Right kidney (tissue), 1 donor: ENCODE measurements at regions not wholly inside any gene's neighbourhood (a gene's known extent, or its start where the extent isn't known, plus 50 kb on each side); places are given as distances from the start of the nearest gene placed in this dataset.
"Not testable (repeated sequence)": the region's sequence is repeated elsewhere in the genome, so short reads cannot be mapped to it uniquely, and the experiment has no call there.

Source experiments
- DNase-seq: peaks from one replicate; pipeline ENCODE4 v3.0.0-alpha.2; 2016

DNA sequence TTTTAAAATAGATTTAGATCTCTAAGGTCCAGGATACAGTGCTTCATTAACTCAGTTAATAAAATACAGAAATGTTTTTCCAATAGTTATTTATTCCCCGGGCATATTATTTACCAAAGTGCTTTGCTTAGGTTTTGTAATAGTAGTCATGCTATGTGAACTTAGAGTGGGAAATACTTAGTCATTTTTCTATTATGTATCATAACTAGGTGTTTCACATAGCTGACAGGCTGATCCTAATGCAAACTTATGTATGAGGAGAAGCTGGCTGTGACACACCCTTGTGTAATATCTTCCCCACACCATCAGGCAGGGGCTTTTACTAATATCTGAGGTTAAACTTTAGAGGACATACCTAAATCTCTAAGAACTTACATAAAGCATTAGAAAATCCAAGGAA is 277.7 kb upstream of the RIMS1 start:
- no peak for DNase-seq

DNA sequence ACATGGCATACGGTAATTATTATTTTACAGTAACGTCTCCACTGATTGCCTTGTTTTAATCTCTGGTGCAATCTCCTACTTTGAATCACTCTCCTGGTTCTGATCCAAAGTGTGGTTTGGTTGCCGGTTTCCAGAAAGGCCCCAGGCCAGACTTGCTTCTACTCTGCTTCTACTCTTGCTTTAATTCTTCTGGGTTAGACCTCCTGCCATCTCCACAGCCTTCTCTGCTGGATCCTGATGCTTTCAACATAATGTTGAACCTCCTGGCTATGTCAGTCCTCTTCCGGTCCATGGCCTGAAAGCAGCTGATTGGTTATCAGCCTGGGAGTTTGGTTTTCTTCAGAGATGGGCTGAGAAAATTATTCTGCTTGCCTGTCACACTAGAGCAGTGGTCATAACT is 266.5 kb upstream of the RIMS1 start:
- no peak for DNase-seq

DNA sequence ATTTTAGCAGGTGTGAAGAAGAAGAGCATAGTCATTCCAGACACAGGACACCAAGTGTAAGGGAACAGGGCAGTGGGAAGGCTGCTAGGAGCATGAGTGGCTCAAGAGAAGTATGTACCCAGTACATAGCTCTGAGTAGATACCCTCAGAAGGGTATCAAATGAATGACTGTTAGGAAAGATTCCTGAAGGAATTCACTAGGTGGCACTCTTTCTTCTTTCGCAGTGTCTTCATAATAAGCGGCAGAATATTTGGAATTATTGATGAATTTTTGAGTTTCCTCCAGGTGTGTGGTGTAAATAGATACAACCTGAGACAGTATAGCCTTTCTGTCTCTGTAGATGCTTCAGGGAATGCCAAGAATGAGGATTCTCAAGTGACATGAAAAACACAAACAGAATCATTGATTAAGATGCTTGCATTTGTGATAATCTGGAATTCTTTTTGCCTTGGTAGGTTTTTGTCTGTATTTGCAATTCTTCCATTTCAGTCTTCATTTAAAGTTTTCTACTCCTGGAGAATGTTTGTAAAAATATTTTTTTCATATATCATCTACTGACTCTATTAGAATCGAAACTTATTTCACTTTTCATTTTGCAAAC is 264.3 kb upstream of the RIMS1 start:
- DNase-seq, result no peak

DNA sequence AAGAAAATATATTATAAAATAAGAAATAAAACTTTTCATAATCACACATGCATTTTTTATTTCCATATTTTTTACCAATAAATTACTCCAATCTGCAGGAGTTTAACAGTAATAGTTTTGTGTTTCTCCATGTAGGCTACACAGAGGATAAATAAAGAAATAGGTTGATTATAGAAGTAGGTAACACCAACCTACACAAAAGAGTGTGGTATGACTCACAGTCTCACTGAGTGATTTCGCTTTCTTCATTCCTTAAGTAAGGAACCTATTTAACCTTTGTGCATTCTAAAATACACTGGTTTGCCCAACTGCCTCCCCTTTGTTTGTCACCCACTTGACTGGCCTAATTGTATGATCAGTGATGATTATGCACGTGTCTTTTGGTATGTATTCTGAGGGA is 244.2 kb upstream of the RIMS1 start:
- no peak for DNase-seq

DNA sequence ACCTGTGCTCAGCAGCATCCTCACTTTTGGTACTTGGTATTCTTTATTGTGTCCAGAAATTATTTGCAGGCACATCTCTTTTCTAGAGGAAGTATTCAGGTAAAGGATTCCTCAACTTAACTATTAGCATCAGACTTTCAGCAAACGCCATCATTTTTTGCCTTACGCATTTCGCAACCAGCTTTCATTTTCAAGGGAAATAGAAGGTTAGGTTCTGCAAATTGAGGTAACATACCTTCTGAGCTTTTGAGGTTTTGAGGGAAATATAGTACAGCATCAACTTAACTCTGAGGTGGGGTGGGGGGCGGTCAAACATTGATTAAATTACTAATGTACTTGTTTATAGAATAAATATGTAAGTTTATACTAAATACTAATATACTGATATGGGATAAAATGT is 243.6 kb upstream of the RIMS1 start:
- no peak for DNase-seq

DNA sequence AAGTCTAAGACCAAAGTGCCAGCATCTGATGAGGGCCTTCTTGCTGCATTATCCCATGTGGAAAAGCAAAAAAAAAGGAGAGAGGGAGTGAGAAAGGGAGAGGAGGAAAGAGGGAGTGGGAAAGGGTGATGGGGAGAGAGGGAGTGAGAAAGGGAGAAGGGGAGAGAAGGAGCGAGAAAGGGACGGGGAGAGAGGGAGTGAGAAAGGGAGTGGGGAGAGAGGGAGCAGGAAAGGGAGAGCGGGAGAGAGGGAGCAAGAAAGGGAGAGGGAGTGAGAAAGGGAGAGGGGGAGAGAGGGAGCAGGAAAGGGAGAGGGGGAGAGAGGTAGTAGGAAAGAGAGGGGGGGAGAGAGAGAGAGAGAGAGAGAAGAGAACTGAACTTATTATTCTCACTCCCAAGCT is 241.1 kb upstream of the RIMS1 start:
- no peak for DNase-seq

DNA sequence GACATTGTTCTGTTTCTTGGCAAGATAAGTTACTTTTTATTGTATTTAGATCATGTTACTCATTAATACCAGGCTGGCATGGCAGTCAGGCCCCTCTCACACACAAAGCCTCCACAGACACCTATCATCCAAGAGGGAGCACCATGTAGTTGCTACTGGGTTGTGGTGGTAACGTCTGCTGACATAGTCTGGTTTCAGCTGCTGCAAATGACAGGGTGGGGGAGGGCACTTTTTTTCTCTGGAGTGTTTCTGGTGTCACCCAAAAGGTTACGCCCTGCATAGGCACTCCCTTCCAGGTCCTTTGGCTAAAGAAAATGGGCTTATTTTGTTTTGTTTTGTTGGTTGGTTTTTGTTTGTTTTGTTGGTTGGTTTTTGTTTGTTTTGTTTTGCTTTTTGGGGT is 236.4 kb upstream of the RIMS1 start:
- DNase-seq, result no peak

DNA sequence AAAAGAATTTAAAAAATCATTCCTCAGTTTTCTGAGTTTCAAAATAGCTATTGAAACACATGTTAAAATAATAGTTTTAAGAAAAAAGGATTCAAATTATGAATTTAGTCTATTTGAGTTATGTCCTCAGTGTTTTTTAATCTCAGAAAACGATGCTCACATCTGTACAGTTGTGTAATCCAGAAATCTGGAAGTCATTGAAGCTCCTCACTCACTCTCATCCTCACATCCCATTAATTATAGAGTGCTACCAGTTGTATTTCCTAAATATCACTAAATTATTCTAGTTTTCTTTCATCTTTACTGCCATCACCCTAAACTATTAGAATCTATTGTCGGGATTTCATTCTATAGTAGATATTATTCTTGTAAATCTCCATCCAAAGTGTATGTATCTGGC is 234.7 kb upstream of the RIMS1 start:
- no peak for DNase-seq

DNA sequence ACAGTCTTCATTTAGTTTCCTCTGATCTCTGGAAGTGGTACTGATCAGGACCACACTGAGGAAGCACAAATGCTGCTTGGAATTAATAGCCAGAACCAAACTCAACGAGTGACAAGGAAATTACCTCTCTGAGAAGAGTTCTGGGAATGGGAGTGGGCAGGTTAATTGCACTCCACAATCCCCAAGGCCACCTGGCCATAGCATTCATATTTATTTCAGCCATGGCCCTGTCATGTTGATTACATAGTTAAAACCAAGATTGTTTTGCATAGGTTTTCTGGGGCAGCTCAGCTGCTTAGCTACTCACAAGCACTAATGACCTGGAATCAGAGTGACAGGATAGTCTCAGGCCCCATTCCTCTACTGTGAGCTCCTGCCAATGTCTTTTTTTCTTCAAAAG is 230.2 kb upstream of the RIMS1 start:
- no peak for DNase-seq

DNA sequence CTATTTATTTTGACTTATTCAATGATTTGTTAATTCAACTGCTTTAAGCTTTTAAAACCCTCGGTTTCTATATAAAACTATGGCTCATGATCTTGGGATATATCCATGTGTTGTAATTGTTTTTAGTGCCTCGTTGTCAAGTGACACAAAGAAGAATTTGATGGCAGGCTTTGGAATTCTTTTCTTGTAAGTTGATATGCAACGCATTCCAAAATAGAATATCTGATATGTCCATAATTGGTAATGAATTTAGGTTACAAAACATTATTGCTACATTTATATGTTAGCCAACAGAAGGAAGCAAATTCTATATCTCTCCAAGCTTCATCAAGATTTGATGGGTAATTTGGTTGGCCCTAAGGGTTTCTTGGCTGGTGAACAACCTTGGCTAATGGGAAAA is 220.4 kb upstream of the RIMS1 start:
- DNase-seq, result no peak

DNA sequence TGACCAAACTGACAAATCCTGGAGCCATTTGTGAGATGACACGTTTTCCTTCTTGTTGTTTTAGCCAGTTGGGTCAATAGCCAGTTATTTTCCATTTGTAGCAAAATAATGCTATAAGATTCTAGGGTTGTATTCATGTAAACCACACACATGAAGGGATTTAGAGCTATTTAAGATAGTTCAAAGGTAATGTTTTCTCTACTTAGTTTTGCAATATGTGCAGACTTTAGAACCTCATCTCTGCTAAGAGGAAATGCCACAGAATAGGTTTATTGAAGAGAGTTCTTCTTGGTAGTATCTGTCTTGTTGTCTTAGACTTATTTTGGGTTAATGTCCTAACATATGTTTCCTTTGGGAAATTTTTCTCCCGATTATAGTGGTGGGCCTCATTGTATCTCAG is 213.5 kb upstream of the RIMS1 start:
- DNase-seq, result no peak

DNA sequence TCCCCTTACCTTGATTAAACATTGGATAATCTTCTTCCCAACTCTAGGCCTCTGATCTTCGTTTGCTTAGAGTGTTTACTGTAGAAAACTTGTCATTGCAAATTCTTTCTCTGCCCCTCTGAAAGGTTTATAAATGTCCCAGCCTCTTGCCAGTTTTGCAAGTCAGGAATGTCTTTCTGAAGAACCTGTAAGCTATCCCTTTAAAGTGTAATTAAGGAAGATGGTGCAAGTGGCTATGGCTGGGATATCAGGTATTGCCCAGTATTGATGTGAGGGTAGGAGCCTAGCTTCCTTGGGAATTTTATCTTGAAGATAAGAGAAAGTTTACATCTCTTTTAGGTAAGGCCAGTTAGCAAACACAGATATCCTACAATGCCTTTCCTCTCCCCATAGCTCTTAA is 211.0 kb upstream of the RIMS1 start:
- no peak for DNase-seq

DNA sequence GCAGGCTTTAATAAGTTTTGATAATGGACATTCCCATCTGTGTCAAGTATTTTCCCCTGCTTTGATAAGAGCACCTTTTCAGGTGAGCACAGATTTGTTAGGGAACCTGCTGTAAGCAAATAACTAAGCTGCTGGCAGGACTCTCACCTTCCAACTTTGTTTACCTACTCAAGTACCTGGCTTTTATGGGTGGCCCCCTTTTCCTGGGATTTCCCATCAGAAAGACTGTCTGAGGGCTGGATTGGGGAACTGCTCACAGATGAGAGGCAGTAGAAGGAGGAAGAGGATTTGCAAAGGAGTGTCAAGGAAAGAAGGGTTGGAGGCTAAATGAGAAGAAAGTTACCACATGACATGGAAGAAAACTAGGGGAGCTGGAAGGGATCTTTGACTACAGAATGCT is 210.1 kb upstream of the RIMS1 start:
- DNase-seq, result no peak

DNA sequence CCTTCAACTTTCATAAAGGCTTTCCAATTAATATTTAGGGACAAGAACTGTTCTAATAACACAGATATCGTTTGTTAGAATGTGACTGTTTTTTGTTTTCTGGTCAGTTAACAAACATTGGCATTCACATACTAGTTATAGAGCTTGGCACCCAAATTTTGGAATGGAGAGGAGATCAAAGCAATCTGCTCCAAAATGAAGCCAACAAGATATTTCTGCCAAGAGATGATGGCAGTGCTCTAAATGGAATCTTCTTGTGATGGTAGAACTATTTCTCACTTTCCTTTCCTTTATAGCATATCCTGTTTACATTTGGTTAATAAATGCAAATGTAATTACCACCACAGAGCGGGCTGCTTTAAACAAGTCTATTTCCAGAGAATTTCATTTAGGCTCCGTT is 208.3 kb upstream of the RIMS1 start:
- DNase-seq, result no peak

DNA sequence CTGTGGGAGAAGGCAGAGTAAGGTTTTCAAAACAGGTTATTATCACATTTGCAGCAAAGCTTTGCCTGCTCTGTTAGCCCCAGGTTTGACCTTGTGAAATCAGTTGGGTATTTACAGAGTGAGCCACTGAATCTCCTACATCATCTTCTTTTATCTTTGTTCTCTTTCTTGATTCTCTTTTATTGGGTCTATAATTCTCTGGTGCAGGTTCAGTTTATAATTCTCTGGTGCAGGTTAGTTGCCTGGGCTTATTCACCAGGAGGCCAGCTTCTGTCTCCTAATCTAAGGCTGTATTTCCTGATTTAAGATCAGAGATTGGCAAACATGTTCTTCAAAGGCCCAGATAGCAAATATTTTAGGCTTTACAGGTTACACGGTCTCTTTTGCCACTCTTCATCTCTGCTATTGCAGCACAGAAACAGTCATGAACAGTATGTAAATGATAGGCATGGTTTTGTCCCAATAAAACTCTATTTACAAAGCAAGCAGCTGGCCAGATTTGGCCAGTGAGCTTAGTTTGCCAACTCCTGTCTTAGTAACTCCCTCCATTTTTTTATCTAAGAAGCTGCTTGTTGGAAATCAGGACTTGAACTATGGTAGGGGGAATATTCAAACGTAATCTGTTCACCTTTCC is 205.0 kb upstream of the RIMS1 start:
- no peak for DNase-seq

DNA sequence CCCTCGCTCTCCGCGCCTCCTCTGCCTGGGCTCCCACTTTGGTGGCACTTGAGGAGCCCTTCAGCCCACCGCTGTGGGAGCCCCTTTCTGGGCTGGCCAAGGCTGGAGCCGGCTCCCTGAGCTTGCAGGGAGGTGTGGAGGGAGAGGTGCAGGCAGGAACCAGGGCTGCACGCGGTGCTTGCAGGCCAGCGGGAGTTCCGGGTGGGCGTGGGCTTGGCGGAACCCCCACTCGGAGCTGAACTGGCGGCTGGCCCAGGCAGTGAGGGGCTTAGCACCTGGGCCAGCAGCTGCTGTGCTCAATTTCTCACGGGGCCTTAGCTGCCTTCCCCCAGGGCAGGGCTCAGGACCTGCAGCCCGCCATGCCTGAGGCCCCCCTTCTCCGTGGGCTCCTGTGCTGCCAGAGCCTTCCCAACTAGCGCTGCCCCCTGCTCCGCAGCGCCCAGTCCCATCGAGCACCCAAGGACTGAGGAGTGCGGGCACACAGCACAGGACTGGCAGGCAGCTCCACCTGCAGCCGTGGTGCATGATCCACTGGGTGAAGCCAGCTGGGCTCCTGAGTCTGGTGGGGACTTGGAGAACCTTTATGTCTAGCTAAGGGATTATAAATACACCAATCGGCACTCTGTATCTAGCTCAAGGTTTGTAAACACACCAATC is 200.2 kb upstream of the RIMS1 start:
- DNase-seq, result not testable (repeated sequence)

DNA sequence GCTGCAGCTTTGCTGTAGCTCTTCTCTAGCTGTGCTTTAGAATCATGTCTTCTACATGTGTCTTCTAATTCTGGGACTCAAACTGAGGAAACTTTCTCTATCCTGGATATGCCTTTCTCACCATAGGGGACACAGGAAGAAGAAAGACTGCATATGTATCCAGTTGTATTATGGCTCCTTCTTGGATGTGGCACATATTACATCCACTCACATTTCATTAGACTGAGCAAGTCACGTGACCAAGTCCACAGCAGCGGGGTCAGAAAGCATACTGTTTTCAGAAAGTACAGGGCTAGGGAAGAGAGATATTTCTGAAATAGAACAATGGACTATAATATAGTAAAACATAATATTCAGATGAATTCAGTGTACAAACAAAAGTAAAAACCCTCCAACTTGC is 187.6 kb upstream of the RIMS1 start:
- DNase-seq, result no peak

DNA sequence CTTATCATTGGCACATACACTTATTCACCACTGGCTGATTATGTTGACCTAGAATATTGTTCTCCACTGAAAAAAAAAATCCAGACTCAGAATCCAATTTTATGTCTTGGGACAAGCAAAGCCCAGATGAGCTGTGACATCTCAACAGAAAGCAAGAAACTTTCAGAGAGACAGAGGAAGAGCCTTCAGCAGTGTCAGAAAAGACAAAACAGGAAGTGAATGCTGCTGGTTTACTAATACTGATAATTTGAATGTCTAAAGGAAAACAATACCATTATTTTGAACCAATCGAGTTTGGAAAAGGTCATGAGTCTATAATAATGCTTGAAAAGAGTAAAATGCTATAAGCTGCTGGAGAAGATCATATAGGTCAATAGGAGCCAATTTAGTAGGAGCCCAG is 179.8 kb upstream of the RIMS1 start:
- DNase-seq, result no peak

DNA sequence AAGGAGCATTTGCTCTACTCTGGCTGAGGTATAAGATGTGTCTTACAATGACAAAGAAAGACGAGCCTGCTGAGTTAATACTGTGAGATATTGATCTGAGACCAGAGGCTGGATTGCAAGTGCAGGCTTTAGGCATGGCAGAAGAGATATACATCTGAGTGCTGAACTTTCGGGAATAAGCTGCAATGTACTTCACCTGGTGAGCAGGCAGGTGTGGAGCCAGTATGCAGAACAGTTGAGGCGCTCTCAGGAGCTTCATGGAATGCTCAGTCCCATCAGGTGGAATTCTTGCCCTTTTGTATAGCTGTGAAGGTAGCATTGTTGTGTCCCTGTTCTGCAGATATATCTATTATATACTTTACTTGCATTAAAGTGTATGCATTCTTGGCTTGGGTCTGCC is 179.3 kb upstream of the RIMS1 start:
- DNase-seq, result no peak

DNA sequence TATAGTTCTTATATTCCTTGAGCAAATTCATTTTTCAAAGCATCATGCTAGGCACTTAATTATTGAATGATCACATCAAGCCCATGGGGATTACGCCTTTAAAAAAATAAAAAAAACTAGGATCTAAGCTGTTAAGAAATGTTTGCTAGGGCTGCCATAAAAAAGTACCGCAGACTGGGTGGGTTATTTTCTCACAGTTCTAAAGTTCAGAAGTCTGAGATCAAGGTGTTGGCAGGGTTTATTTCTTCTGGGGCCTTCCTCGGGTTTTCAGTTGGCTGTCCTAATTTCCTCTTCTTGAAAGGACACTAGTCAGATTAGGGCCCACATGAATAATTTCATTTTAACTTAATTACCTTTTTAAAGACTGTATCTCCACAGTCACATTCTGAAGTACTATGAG is 165.6 kb upstream of the RIMS1 start:
- no peak for DNase-seq

DNA sequence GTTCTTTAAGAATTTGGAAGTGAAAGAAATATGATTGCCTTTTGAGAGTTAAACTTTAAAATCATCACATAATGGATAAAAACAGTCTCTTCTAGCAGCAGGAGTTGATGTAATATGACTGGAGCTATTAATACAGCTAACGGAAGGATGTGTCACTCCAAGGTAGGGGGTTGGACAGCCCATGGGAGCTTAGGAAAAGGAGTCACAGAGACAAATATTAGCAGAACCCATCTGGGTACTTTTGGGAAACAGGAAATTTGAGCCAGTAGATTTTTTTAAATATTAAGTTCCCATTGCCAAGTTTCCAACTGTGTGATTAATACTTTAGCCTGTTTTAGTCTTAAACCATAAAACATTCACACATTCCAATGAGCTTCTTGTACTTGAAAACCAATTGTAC is 164.7 kb upstream of the RIMS1 start:
- DNase-seq, result no peak

DNA sequence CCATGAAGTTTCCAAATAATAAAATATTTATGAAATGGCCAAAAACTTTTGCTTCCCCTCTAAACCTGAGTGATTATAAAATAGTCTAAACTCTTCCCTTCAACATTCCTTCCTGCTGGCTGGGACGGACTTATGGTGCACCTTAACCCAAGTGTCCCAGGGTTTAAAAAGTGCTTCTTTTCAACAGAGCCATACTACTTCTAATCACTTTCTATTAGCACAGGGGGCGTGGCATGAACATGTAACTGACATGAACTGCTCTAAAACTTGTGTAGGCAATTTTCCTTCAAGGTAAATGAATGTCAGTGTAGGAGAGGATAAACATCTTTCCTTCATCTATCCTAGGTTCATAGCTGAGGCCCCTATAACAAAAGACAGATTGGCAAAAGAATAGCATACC is 163.6 kb upstream of the RIMS1 start:
- no peak for DNase-seq

DNA sequence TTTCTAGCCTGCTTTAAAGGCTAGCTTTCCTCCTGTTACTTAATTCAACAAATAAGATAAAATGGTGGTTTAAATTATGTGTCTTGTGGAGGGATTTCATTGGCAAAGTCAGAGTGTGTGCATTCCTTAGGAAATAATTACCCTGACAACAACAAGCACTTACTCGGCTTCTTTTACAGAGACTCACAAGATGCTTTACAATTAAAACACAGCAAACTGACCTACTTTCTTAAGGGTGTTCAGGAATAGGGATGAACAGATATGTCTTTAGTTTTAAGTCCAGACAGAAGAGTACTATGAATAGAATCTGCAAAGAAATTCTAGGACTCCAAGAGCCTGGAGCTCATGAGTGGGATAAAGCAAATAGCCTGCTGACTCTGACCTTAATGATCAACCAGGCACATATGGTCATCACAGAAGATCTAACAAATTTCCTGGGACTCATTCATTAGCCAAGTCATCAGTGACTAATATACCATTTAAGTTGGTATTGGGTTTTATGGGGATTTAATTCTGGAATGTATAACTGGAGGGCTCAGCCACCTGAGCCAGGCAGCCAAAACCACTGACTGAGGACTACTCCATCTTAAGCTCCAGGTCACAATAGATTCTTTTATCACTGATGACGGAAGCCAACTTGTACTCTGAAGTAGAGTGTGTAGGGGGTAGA is 161.8 kb upstream of the RIMS1 start:
- no peak for DNase-seq

DNA sequence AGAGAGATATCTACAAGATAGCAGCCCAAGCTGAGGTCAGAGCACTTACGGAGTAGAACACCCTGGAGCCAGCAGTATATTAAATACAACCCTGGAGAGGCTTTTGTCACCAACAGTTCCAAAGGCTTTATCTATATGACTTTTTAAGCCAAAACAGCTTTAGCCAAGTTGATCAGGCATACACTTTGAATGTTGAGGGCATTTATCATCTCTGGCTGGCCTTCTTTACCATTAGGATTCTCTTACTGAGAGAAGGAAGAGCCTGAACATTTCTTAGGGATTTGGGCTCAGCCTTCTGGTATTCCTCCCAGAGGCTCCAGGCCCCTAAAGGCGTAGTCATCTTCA is 161.3 kb upstream of the RIMS1 start:
- no peak for DNase-seq
